PC-3 (cell line): ENCODE measurements at regions not wholly inside any gene's neighbourhood (a gene's known extent, or its start where the extent isn't known, plus 50 kb on each side); places are given as distances from the start of the nearest gene placed in this dataset.

Experiments
- ATAC-seq: fragments of 200-7000 bp; cut with Tn5 transposase; 2 replicates; pipeline ENCODE4 v1.9.1; 2020; ENCODE audit warnings: mild to moderate bottlenecking, moderate library complexity
- BruUV-seq: library from RNA; stranded (reverse); fragments of 400-500 nt; replicated peaks from 2 replicates; lab custom pipeline; 2021; lab: Mats Ljungman, UMichigan
- CTCF ChIA-PET: fragments of 300-600 bp; sonication (Branson Sonifier 250); formaldehyde crosslinking; loops from one replicate; lab custom pipeline; 2022; ENCODE audit warnings: antibody characterized with exemption; lab: Charles Lee
- POLR2A ChIA-PET: fragments of 300-600 bp; sonication (Branson Sonifier 250); formaldehyde crosslinking; loops from one replicate; lab custom pipeline; 2022; ENCODE audit warnings: antibody characterized with exemption; ENCODE audit not compliant: unreplicated experiment; lab: Charles Lee
- DNase-seq: peaks from one replicate; pipeline ENCODE4 v3.0.0-alpha.2; 2015
- H2AFZ ChIP-seq: fragments of 300-600 bp; sonication (generic); 2 replicates; pipeline ENCODE4 v1.6.0; 2016; ENCODE audit warnings: antibody characterized with exemption, low read length
- H3F3A ChIP-seq: fragments of 300-600 bp; sonication (generic); one replicate; pipeline ENCODE4 v1.6.0; 2017; ENCODE audit warnings: antibody characterized with exemption, low read length, control low read depth, mild to moderate bottlenecking; ENCODE audit not compliant: unreplicated experiment
- H3K27ac ChIP-seq: fragments of 300-600 bp; sonication (generic); 2 replicates; pipeline ENCODE4 v1.5.1; 2016; ENCODE audit warnings: mild to moderate bottlenecking, low read length
- H3K27me3 ChIP-seq: fragments of 300-600 bp; sonication (generic); 2 replicates; pipeline ENCODE4 v1.6.1; 2016; ENCODE audit warnings: low read length, mixed read lengths
- H3K36me3 ChIP-seq: fragments of 300-600 bp; sonication (generic); 2 replicates; pipeline ENCODE4 v1.6.1; 2016; ENCODE audit warnings: low read depth, mixed run types, low read length, mixed read lengths
- H3K4me1 ChIP-seq: fragments of 300-600 bp; sonication (generic); 2 replicates; pipeline ENCODE4 v1.5.1; 2016; ENCODE audit warnings: low read length; ENCODE audit not compliant: insufficient read depth
- H3K4me2 ChIP-seq: fragments of 300-600 bp; sonication (generic); 2 replicates; pipeline ENCODE4 v1.6.0; 2016; ENCODE audit warnings: low read length
- H3K4me3 ChIP-seq: fragments of 300-600 bp; sonication (generic); 2 replicates; pipeline ENCODE4 v1.5.1; 2016; ENCODE audit warnings: mild to moderate bottlenecking, low read length, mixed read lengths
- H3K79me2 ChIP-seq: fragments of 300-600 bp; sonication (generic); 2 replicates; pipeline ENCODE4 v1.6.1; 2017; ENCODE audit warnings: low read length, mixed read lengths
- H3K9ac ChIP-seq: fragments of 300-600 bp; sonication (generic); 2 replicates; pipeline ENCODE4 v1.6.0; 2016; ENCODE audit warnings: mild to moderate bottlenecking, low read length
- H3K9me2 ChIP-seq: fragments of 300-600 bp; sonication (generic); replicated peaks from 2 replicates; pipeline ENCODE4 v1.6.1; 2016; ENCODE audit warnings: mixed run types, low read length, mixed read lengths
- H3K9me3 ChIP-seq: fragments of 300-600 bp; sonication (generic); 2 replicates; pipeline ENCODE4 v1.6.1; 2016; ENCODE audit warnings: low read length, mixed read lengths
- H4K20me1 ChIP-seq: fragments of 300-600 bp; sonication (generic); 2 replicates; pipeline ENCODE4 v1.6.1; 2016; ENCODE audit warnings: low read length, mixed read lengths
- CTCF ChIP-seq: fragments of 300-600 bp; sonication (generic); conservative IDR thresholded peaks from 2 replicates; pipeline ENCODE4 v1.5.1; 2017; ENCODE audit warnings: antibody characterized with exemption, low read depth, mild to moderate bottlenecking, low read length
- EZH2 ChIP-seq: fragments of 300-600 bp; sonication (generic); IDR thresholded peaks from one replicate; pipeline ENCODE4 v1.6.1; 2017; ENCODE audit warnings: antibody characterized with exemption, mild to moderate bottlenecking, low read length; ENCODE audit not compliant: unreplicated experiment
- EZH2phosphoT487 ChIP-seq: fragments of 300-600 bp; sonication (generic); IDR thresholded peaks from 2 replicates; pipeline ENCODE4 v1.6.1; 2018; ENCODE audit warnings: mild to moderate bottlenecking, antibody characterized with exemption, low read length, borderline replicate concordance
- intact Hi-C: fragments of 100-400 bp; cut with micrococcal nuclease; formaldehyde crosslinking; loops from 2 replicates; pipeline ENCODE4 v1.9.0; 2023

GRCh38 chr4:178142724-178143123, 700.5 kb upstream of the AGA start:
- Histone ChIP-seq H3K9ac (no peak overlapping the region), H3K79me2 (no peaks in the 10 kb centered on the region), H3K4me2 (no peak overlapping the region), H2AFZ (no peak overlapping the region), H4K20me1 (no peaks in the 10 kb centered on the region), H3K36me3 (no peaks in the 10 kb centered on the region), H3K9me2 (no peaks in the 10 kb centered on the region), H3F3A (no peaks in the 10 kb centered on the region), H3K9me3 (no peaks in the 10 kb centered on the region), H3K4me1 (no peaks in the 10 kb centered on the region), H3K27me3 (no peaks in the 10 kb centered on the region), H3K27ac (no peak overlapping the region), H3K4me3 (no peak overlapping the region)
- CTCF ChIA-PET: no interaction called here
- no TSS peak for BruUV-seq
- intact Hi-C loops: no loop called here
- TF ChIP-seq CTCF: no peak
- TF ChIP-seq EZH2: no peak
- TF ChIP-seq EZH2phosphoT487: no peak
- no peak for DNase-seq
- POLR2A ChIA-PET: no interaction called here
- no peak for ATAC-seq

GRCh38 chr4:178148106-178148505, 705.9 kb upstream of the AGA start:
- Histone ChIP-seq H3K4me2 (peak overlapping the region; percentile 12; the same call in 1 of the 2 replicates), H3K9me3 (no peaks in the 10 kb centered on the region), H3K27ac (no peak overlapping the region), H3K27me3 (no peaks in the 10 kb centered on the region), H3F3A (no peaks in the 10 kb centered on the region), H3K9me2 (no peaks in the 10 kb centered on the region), H3K9ac (no peak overlapping the region), H4K20me1 (no peaks in the 10 kb centered on the region), H3K36me3 (no peaks in the 10 kb centered on the region), H3K4me1 (peaks cover 4% of the 10 kb centered on the region; the same call in 1 of the 2 replicates), H2AFZ (no peak overlapping the region), H3K79me2 (no peaks in the 10 kb centered on the region), H3K4me3 (no peak overlapping the region)
- DNase-seq (peak; percentile 55), ATAC-seq (no peak)
- ChIA-PET POLR2A (no interaction called here), CTCF (no interaction called here)
- no TSS peak for BruUV-seq
- no peak for TF ChIP-seq CTCF
- TF ChIP-seq EZH2: no peak
- TF ChIP-seq EZH2phosphoT487: no peak
- intact Hi-C loops: no loop called here

DNA sequence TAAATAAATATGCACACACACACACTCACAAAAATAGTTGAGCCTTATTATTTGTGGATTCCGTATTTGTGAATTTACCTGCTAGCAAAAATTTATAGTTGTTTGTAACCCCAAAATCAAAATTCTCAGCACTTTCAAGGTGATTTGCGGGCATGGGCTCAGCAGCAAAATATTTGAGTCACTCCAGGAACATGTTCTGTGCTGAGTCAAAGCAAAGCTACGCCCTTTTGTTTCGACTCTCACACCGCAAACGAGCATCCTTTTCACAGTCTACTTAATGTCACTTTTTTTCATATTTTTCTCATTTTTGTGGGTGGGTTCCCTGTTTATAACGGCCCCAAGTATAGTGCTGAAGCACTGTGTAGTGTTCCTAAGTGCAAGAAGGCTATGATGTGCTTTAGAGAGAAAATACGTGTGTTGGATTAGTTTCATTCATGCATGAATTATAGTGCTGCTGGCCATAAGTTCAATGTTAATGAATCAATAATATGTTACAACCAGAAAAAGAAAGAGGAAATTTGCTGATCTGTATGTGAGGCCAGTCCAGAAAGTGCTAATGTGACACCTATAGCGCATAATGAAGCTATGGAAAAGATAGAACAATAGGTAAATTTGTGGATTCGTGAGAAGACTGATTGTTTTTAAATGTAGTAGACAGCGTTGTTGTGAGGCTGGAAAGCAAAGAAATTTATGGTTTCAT, 723.2 kb upstream of the AGA start:
- peaks cover 26% of the 10 kb centered on the region for H3K4me1 ChIP-seq
- POLR2A ChIA-PET: no interaction called here
- peak overlapping the region; percentile 77 for H3K4me2 ChIP-seq
- no peaks in the 10 kb centered on the region for H3K9me3 ChIP-seq
- H3K27ac ChIP-seq: no peak overlapping the region
- TF ChIP-seq CTCF (no peak), EZH2 (no peak), EZH2phosphoT487 (no peak)
- H3F3A ChIP-seq: no peaks in the 10 kb centered on the region
- CTCF ChIA-PET: no interaction called here
- H2AFZ ChIP-seq: peak overlapping the region; percentile 58; the same call in 1 of the 2 replicates
- no peaks in the 10 kb centered on the region for H3K79me2 ChIP-seq
- intact Hi-C loops: loop anchor here (10.0 kb wide), 1 partner anchor 491 kb away; no protein-coding TSS in a partner anchor
- BruUV-seq: no TSS peak
- ATAC-seq: peak; percentile 94
- peak overlapping the region; percentile 50 for H3K4me3 ChIP-seq
- peak; percentile 67 for DNase-seq
- no peaks in the 10 kb centered on the region for H3K36me3 ChIP-seq
- H3K9me2 ChIP-seq: no peaks in the 10 kb centered on the region
- no peak overlapping the region for H3K9ac ChIP-seq
- no peaks in the 10 kb centered on the region for H4K20me1 ChIP-seq
- H3K27me3 ChIP-seq: no peaks in the 10 kb centered on the region
